Inferior parietal cortex (tissue), 1 donor: ENCODE measurements at regions not wholly inside any gene's neighbourhood (a gene's known extent, or its start where the extent isn't known, plus 50 kb on each side); places are given as distances from the start of the nearest gene placed in this dataset.

ENCODE experiments used
- DNase-seq: peaks from one replicate; pipeline ENCODE4 v3.0.0-alpha.2; 2016; ENCODE audit errors: extremely low spot score

DNA sequence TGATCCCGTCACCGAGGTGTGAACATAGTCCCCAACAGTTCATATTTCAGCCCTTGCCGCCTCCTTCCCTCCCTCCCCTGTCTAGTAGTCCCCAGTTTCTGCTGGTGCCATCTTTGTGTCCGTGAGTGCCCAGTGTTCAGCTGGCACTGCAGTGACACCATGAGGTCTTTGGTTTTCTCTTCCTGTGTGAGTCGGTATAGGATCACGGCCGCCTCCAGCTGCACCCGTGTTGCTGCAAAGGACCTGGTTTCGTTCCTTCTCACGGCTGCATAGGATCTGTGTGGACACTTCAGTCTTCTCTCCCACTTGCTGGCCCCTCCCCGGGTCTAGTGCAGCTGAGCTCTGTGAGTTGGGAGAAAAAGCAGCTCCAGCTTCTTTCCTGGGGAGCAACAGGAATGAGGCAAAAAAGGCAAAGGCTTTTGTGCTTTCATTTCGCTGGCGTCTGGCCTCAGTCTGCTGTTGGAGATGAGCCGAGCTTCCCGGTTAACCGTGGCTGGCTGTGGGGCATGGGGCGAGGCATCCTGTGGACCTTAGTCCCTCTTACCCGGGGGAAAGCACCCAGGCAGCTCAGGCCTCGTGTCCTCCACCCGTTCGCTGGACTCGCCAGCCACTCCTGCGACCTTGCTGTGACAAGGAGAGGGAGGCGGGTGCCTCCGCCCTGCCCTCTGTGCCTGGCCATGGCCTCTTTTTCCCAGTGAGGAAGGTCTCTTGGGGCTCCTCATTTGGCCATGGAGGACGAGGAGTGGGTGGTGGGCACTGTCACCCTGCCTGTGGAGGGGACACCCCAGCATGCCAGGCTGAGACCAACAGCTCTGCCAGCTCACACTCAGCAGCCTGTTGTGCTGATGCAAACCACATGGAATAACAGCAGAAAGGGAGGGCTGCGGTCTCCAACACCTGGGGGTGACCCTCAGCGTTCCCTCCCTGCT lies 196.5 kb downstream of the TEX29 start:
- no peak for DNase-seq

DNA sequence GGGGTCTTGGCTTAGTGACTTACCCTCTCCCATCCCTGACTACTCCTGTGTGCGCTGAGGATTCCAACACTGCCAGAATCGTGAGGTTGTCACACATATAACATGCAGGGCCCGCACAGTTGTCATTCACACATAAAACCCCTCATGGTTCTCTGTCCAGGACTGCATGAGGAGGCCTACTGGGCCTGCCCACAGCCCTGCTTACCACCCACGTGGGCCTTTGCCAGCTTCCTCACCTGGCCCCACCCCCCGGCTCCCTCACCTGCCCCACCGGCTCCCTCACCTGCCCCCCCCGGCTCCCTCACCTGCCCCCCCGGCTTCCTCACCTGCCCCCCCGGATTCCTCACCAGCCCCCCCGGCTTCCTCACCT lies 197.2 kb downstream of the TEX29 start:
- no peak for DNase-seq

DNA sequence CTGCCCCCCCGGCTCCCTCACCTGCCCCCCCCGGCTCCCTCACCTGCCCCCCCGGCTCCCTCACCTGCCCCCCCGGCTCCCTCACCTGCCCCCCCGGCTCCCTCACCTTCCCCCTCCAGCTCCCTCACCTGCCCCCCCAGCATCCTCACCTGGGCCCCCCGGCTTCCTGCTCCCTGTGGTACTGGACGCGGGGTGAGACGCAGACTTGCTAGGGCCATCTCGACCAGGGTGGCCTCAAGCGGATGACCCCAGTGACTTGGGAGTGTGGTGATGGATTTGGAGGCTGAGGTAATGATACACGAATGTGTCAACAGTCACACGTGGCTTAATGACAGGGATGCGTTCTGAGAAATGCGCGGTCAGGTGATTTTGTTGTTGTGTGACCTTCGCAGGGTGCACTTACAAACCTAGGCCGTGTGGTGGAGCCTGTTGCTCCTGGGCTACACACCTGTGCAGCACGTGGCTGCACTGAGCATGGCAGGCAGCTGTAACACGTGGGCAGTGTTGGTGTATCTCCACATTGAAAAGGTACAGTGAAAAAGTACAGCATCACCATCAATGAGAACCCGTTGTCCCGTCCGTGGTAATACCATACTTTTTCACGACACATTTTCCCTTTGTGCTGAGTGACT lies 197.8 kb downstream of the TEX29 start:
- DNase-seq = no peak

DNA sequence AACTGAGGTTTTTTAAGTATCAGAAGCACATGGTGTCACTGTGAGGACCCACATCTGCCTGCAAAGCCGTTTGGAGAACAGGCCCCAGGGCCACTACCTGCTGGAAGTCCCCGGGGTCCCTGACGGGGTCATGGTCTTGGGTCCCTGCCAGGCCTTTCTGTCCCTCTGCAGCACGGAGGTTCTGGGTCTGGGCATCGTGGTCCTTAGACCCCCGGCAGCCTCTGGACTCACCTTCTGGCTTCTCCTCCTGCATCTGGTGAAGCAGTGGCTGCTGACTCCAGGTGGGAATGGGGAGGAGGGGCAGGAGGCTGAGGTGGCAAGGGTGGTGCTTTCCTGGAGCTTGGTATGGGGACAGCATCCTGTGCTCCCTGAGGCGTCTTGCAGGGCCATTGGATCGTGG lies 198.6 kb downstream of the TEX29 start:
- no peak for DNase-seq

DNA sequence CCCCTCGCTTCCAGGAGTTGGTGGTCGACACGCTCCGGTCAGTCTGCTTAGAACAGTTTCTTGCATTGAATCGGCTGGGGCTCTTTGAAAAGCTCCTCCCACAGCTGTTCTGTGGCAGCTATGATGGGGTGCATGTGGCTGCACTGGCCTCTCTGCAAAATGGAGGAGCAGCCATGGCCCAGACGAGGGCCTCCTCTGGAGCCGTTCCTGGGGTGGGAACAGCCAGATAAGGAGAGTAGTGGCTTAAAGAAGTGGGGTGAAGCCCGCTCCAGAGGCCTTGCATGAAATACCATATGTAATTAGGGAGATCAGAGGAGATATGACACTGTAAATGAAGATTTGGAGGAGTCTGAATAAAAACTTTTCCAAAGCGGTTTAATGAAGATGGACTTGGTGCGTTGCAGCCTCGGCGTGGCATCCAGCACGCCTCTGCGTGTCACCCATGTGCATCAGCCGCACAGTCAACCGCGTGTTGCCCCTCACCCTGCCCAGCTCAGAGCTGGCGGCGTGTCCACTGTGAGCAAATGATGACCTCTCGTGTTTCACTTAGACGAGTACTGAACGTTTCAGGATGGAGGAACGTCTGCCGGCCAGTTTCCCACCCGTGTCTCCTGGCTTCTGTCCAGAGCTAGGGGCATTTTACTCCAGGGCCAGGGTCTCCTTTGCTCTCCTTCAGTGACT lies 199.2 kb downstream of the TEX29 start:
- no peak for DNase-seq

DNA sequence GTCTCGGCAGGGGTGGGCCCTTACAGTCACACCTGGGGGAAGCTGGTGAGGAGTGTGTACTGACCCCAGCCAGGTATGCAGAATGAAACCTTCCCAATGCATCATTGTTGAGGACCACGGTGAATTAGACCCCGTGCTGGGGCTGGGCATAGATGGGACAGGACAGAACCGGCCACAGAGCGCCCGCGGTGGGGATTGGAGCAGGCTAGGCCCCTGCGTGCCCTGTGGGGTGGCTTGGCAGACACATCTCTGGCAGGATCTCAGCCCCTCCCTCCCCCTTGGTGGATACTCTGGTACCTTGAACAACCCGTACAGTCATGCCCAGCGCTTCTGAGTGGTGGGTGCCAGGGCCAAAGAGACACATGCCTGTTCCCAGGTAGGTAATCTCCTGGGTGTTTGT lies 200.6 kb downstream of the TEX29 start:
- DNase-seq = no peak

DNA sequence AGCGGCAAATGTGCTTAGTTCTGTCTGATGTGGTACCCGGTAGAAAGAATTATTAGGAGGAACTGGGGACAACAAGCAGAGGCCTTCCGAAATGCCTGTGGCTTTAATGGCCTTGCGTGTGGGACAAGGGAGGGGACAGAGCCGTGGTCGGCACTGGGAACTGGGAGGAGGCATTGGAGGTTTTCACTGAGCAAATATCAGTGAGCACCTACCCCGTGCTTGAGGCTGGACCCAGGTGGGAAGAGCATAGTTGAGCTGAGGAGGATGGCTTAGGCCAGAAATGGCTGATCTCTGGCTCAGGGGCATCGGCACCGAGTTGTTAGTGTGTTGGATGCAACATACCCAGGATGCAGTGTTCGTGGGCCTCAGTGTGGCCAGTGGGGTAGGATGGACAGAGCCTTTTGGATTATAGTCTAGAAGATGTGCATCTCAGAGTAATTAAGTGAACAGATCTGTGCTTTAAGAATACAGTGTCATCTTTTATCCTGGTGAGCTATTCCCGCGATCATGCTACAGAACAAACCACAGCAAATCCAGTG lies 201.3 kb downstream of the TEX29 start:
- no peak for DNase-seq

DNA sequence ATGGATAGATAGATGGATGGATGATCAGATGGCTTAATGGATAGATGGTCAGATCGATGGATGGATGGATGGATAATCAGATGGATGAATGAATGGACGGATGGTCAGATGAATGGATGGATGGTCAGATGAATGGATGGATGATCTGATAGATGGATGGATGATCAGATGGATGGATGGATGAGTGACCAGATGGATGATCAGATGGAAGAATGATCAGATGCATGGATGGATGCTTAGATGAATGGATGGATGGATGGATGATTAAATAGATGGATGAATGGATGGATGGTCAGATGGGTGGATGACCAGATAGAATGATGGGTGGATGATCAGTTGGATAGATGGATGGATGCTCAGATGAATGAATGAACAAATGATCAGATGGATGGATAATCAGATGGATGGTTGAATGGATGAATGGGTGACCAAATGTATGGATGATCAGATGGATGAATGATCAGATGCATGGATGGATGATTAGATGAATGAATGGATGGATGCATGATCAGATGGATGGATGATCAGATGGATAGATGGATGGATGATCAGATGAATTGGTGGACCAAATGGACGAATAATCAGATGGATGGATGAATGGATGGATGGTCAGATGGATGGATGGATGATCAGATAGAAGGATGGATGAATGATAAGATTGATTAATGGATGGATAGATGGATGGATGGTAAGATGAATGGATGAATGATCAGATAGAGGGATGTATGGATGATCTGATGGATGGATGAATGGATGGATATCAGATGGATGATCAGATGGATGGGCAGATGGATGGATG lies 205.1 kb downstream of the TEX29 start:
- no peak for DNase-seq

DNA sequence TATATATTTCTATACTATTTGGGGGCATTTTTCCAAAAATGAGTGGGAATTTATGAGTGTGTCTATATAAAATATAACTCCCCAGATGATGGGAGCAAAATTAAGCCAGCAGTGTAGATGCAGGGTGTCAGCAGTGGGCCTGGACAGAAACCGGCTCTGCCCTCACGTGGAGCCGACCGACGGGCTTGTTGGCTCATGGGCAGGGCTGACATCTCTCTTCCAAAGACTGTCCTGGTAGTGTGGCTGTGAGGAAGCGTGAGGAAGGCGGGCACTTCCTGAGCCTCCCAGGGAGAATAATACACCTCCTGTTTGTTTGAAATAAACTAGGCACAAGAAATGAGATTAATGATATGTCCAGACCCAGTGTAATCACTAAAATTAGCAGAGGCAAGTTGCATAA lies 206.5 kb downstream of the TEX29 start:
- no peak for DNase-seq

DNA sequence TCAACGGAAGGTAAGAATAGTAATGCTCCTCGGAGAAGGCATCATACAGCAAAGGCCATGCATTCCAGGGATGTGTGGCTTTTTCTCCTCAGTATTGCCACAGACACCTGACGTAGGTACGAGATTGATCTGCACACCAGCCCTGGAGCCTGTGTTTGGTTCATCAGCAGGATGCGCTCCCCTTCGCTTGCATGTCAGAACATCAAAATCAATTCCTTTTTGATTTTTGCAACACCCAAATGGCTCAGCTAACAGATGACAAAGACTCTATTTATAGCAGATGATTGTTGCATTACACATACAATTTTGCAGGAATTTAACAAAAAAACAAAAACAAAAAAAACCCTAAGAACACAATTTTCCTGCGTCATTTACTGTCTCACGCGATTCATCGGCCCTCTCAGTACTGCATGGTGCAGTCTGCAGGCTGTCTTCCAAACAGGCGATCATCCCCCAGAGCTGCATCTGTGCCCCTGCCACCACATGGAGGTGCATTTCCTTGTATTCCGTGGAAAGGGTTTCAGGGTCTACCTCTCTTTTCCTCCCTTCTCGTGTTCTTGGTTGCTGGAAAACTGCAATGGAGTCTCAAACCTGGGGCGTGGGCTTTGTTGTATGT lies 207.3 kb downstream of the TEX29 start:
- no peak for DNase-seq

DNA sequence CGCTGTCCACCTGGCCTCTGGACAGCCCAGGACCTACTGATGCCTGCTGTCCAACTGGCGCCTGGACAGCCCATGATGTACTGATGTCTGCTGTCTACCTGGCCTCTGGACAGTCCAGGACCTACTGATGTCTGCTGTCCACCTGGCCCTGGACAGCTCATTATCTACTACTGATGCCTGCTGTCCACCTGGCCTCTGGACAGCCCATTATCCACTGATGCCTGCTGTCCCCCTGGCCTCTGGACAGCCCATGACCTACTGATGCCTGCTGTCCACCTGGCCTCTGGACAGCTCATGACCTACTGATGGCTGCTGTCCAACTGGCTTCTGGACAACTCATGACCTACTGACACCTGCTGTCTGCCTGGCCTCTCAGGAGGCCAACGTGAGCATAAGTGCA lies 208.1 kb downstream of the TEX29 start:
- no peak for DNase-seq

DNA sequence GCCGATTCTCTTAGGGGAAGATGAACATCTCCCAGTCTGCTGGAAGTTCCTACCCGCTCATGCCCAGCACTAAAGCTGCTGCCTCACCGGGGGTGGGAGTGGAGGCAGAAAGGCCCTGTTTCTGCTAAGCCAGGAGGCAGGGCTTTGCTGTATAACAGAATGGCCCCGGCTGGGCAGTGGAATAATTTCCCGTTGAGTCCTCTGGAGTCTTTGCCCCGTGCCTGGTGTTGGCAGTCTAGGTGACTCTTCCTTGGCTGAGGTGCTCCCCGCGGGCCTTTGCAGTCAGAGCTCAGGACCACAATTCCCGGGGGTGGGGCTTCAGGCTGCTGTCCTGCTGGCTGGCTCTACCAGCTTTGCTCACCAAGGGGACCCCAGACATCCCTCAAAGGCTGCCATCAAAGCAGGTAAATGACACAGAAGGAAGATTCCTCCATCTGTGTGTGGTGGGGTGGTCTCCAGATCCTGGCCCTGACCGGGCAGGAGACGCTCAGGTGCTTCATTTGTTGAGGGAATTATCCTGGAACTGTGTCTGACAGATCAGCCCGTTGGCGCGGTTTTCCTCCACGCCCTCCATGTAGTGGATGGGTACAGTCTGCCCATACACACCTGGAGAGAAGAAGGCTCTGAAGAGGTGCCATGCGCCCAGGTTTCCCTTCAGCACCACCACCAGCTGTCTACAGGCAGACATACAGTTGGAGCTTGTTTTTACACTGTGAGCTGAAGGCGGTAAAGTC lies 209.9 kb downstream of the TEX29 start:
- DNase-seq = no peak

DNA sequence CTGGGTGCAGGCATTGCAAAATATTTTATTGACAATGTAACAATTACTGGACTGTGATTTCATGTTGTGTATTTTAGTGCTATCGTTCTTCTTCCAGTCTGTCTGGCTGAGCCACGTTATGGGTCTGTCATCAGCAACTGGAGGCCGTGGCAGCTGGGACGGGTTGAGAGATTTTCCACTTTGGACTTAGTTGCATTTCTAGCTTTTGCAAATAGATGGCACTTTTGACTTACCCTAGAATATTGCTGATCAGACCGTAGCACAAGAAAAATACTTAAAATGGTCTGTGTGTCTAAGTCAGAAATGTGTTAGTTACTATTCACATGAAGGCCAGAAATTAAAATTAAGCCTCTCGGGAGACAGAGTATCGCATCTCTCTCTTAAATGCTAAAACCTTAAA lies 211.1 kb downstream of the TEX29 start:
- DNase-seq = peak; percentile 64

DNA sequence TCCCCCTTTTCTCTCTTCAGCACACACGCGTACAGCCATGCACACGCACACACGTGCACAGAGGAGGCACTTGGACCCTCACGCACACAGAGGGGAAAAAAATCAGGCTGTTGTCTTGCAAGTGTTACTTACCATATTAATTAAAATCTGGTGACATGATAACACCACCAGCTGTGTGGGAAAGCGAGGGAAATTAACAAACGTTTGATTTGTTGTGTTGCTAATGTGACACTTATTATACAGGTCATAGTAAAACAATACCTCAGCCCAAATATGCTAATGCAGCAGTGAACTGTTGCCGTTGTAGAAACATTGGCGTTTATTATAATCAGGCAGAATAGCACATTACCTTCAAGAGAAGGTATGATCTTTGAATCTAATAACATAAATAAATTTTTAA lies 211.7 kb downstream of the TEX29 start:
- no peak for DNase-seq

DNA sequence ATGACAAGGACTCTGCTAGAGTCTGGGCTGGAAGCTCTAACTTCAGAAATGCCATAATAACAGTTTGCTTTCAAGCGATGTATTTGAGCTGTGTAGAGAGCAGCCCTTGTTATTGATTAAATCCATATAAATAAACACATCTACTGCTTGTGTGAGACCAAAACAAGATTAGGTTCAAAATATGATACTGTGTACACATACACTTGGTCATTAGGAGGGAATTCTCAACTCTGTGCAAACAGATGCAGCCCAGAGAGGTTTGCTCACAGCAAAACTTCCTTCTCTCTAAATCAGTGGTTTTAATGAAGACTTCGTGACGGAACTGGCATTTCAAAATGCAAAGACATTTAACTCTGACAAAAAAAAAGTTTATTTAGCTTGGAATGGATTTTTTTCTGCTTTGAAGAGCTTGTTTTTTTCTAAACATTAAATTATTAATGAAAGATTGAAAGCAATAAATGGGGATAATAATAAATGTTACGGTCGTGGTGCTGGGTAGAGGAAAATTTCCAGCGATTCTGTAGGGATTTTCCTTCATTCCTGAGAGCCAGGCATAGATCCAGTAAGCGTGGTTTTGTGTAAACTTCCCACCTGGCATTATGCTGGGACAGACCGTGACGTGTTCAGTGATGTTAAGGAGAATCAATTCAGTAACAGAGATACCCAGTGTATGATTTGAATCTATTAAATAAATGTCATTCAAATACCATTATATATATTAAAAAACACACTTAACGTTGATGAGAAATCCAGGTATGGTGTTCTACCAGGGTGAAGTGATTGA lies 213.7 kb downstream of the TEX29 start:
- no peak for DNase-seq

DNA sequence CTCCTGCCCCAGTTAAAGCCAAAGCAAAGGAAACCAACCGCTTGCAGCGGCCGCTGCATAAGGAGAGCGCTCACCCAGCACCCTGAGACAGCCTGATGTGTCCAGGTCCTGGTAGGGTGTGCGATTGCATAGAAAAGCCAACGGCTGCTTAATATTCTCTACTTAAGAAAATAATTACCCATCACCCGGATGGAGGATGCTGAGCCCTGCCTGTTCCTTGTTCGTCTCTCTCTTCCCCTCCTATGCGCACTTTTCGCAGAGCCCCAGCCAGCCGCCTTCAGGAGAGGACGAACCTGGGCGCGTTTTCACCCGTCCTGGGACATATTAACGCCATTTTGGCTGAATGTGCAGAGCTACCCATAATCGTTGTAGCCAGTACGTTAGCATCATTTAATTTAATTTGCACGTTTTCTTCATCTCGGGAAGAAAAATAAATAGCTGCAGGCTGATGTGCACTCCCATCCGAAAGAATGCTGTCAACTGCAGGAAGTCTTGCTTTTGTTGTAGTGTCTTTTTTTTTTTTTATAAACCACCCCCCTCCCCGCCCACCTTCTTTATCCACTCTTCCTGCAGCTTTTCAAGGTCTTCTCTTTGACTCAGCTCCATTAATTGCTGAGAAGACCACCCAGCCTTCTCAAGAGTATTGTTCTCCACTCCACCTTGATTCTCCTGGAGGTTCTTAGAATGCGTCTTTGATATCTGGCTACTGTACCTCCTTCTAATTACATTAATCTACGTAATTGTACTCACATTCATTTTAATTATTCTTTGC lies 214.5 kb downstream of the TEX29 start:
- DNase-seq = no peak

DNA sequence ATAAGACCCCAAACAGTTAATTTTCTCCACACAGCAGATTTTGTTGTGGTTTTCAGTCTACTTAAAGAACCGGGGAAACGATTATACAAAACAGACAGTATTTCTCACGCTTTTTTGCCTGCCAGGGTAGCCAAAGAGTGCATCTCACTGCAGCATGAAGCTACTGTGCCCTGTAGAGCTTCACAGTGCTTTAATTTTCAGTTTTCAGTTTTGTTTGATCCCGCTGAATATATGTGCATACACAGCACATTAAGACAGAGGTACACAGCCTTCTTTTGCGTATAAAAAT lies 215.0 kb downstream of the TEX29 start:
- DNase-seq = no peak

DNA sequence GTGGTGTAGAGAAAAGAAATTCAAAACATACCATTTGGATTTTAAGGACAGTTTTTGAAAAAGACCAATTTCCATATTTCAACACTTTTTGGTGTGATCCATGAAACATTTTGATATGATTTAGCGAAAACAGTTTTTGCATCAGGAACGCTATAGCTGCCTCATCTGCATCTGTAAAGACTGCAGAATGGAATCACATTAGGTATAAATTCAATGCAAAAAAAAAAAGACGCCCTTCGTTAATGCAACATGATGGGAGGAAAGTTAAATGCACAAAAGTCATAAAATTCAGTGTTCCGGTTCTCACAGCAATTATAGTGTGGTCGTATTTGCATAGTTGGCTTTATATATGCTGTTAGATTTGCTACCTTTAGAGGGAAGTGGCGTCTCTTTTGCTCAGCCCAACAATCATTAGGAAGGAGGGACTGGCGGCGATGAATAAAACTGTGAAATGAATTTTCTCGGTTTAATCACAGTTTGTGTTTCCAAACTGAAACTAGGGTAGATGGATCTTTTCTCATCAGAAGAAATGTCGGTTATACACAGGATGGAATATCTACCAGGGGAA lies 215.7 kb downstream of the TEX29 start:
- no peak for DNase-seq
